ENCODE measurements at regions not wholly inside any gene's neighbourhood (a gene's known extent, or its start where the extent isn't known, plus 50 kb on each side); places are given as distances from the start of the nearest gene placed in this dataset.
A peak's percentile ranks its signal among the peaks of the same experiment; 100 is the strongest.
"Not testable (repeated sequence)": the region's sequence is repeated elsewhere in the genome, so short reads cannot be mapped to it uniquely, and the experiment has no call there.

DNA sequence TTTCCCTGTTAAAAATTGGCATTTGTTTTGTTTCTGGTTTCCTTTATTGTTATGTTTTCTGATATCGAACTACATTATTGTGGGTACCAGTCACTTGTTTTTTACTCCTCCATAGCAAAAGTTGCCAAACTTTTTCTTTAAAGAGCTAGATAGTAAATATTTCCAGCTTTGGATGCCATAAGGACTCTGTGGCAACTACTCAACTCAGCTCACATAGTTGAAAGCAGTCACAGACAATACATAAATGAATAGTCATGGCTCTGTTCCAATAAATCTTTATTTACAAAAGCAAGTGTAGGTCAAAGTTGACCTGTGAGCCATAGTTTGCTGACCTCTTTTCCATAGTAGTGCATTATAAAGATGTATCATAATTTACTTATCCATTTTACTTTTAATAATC is 305.0 kb downstream of the RASEF start:
- TF ChIP-seq ZFX (IDR thresholded peaks at IDR 0.05), result no peak
- TF ChIP-seq, protein P1, sequence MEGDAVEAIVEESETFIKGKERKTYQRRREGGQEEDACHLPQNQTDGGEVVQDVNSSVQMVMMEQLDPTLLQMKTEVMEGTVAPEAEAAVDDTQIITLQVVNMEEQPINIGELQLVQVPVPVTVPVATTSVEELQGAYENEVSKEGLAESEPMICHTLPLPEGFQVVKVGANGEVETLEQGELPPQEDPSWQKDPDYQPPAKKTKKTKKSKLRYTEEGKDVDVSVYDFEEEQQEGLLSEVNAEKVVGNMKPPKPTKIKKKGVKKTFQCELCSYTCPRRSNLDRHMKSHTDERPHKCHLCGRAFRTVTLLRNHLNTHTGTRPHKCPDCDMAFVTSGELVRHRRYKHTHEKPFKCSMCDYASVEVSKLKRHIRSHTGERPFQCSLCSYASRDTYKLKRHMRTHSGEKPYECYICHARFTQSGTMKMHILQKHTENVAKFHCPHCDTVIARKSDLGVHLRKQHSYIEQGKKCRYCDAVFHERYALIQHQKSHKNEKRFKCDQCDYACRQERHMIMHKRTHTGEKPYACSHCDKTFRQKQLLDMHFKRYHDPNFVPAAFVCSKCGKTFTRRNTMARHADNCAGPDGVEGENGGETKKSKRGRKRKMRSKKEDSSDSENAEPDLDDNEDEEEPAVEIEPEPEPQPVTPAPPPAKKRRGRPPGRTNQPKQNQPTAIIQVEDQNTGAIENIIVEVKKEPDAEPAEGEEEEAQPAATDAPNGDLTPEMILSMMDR (conservative IDR thresholded peaks at IDR 0.05), result no peak
- no peak overlapping the region for H3K27ac ChIP-seq

GRCh38 chr9:82761027-82761426 is 301.9 kb downstream of the RASEF start:
- TF ChIP-seq, protein P1 (conservative IDR thresholded peaks at IDR 0.05), result no peak
- no peak for TF ChIP-seq ZFX (IDR thresholded peaks at IDR 0.05)
- H3K27ac ChIP-seq, result no peak overlapping the region

DNA sequence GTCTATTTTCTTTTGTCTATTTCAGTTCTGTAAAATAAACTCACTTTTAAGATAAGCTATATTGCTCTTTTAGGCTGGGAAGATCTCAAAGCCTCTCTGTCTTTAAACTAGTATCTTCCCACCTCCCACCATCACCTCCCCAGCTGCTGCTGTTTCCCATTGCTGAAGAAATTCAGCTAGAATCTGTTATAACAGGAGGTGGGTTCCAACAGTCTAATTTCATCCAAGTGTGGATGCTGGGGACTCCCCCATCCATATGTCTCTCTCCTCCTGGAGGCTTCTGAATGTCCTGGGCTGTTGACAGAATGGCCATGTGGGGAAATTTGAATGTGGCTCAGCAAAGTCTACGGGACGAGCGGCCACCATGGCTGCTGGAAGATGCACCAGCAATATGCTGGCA is 301.0 kb downstream of the RASEF start:
- H3K27ac ChIP-seq, result no peak overlapping the region
- TF ChIP-seq ZFX (IDR thresholded peaks at IDR 0.05), result no peak
- TF ChIP-seq, protein P1 (conservative IDR thresholded peaks at IDR 0.05), result no peak

DNA sequence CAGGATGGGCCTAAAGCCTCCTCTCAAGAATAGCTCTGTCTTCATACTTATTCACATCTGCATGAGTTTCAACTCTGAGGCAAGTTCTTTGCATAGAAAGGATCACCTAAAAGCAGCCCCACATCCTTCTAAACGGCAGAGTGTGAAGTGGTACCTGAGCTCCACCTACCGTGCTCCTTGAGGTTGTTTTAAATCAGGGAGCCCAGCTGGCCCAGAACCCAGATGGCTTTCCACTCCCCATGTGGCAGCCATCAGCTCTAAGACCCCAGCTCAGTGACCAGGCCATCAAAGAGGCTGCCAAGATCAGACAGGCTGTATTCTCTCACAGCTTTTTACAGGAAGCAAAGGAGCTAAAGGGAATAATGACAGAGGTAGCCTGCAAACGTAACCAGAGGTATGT is 299.3 kb downstream of the RASEF start:
- TF ChIP-seq, protein P1 (conservative IDR thresholded peaks at IDR 0.05), result peak; percentile 62
- no peak for TF ChIP-seq ZFX (IDR thresholded peaks at IDR 0.05)
- H3K27ac ChIP-seq, result no peak overlapping the region

- TF ChIP-seq, protein P1 (conservative IDR thresholded peaks at IDR 0.05), result no peak
- TF ChIP-seq ZFX (IDR thresholded peaks at IDR 0.05), result no peak
- H3K27ac ChIP-seq, result no peak overlapping the region
Observed at GRCh38 chr9:82764061-82764668, 298.8 kb downstream of the RASEF start.

DNA sequence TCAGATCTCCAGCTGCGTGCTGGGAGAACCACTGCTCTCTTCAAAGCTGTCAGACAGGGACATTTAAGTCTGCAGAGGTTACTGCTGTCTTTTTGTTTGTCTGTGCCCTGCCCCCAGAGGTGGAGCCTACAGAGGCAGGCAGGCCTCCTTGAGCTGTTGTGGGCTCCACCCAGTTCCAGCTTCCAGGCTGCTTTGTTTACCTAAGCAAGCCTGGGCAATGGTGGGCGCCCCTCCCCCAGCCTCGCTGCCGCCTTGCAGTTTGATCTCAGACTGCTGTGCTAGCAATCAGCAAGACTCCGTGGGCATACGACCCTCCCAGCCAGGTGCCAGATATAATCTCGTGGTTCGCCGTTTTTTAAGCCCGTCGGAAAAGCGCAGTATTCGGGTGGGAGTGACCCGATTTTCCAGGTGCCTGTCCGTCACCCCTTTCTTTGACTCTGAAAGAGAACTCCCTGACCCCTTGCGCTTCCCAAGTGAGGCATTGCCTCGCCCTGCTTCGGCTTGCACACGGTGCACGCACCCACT is 288.2 kb downstream of the RASEF start:
- H3K27ac ChIP-seq, result not testable (repeated sequence)

DNA sequence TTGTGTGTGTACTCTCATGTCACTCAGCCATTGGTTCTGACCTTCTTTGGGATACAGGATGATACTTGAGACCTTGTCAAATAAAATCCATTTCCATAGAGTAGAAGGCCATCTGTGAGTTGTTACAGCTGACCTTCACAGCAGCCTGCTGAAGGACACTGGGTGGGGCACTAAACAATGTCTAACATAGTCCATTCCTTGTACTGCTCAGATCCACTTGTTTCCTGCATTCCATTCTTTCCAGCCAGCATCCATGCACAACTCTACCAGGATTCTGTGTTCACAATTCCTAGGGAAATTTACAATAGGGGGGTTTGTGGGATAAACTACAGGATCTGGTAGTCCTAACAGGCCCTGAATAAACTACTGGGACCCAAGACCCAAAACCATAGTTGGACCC is 286.4 kb downstream of the RASEF start:
- H3K27ac ChIP-seq, result no peak overlapping the region
- TF ChIP-seq, protein P1 (conservative IDR thresholded peaks at IDR 0.05), result no peak
- TF ChIP-seq ZFX (IDR thresholded peaks at IDR 0.05), result no peak

GRCh38 chr9:82777366-82777765 is 285.6 kb downstream of the RASEF start:
- no peak overlapping the region for H3K27ac ChIP-seq
- no peak for TF ChIP-seq ZFX (IDR thresholded peaks at IDR 0.05)
- TF ChIP-seq, protein P1 (conservative IDR thresholded peaks at IDR 0.05), result no peak

- not testable (repeated sequence) for H3K27ac ChIP-seq
Observed at GRCh38 chr9:82778923-82779322, 284.0 kb downstream of the RASEF start.
